SJCRH30 (cell line): ENCODE measurements at regions not wholly inside any gene's neighbourhood (a gene's known extent, or its start where the extent isn't known, plus 50 kb on each side); places are given as distances from the start of the nearest gene placed in this dataset.
"Not testable (repeated sequence)": the region's sequence is repeated elsewhere in the genome, so short reads cannot be mapped to it uniquely, and the experiment has no call there.

Experiments
- DNase-seq, 2 experiments: peaks; one replicate each; pipeline ENCODE4 v3.0.0-alpha.2; 2015 to 2020
- H3K27ac ChIP-seq: fragments of 250-450 bp; sonication (Bioruptor Pico); 2 replicates; pipeline ENCODE4 v1.5.1; 2020; ENCODE audit warnings: mild to moderate bottlenecking, moderate library complexity
- H3K27me3 ChIP-seq: fragments of 250-450 bp; sonication (Bioruptor Pico); 2 replicates; pipeline ENCODE4 v1.5.1; 2020; ENCODE audit warnings: mild to moderate bottlenecking, moderate library complexity
- H3K36me3 ChIP-seq: fragments of 250-450 bp; sonication (Bioruptor Pico); 2 replicates; pipeline ENCODE4 v1.5.1; 2020; ENCODE audit warnings: mild to moderate bottlenecking, moderate library complexity
- H3K4me1 ChIP-seq: fragments of 250-450 bp; sonication (Bioruptor Pico); 2 replicates; pipeline ENCODE4 v1.5.1; 2020; ENCODE audit warnings: mild to moderate bottlenecking, moderate library complexity
- H3K4me3 ChIP-seq: fragments of 250-450 bp; sonication (Bioruptor Pico); 2 replicates; pipeline ENCODE4 v1.5.1; 2020; ENCODE audit warnings: mild to moderate bottlenecking, moderate library complexity
- H3K9me3 ChIP-seq: fragments of 250-450 bp; sonication (Bioruptor Pico); replicated peaks from 2 replicates; pipeline ENCODE4 v1.5.1; 2020; ENCODE audit warnings: mild to moderate bottlenecking, moderate library complexity

DNA sequence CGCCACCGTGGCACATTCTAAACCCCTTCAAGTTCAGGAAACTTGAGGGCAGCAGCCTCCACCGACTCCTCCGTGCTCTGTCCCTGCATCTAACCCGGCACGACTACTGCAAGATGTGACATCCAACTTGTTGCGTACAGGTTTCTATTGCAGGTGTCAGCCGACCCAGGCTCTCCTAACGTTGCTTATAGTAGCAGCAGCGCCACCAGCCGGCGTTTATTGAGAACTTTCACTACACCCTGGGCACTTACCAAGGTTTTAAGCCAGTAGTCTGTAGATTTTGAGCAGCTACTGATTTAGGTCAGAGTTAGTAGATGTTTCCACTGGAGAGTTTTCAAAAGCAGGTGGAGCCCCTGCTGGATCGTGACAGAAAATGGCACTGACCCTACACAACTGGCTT lies 200.6 kb upstream of the PRKX start:
- not testable (repeated sequence) for H3K27me3 ChIP-seq, H3K36me3 ChIP-seq, H3K4me1 ChIP-seq, H3K4me3 ChIP-seq, H3K27ac ChIP-seq, DNase-seq, H3K9me3 ChIP-seq

DNA sequence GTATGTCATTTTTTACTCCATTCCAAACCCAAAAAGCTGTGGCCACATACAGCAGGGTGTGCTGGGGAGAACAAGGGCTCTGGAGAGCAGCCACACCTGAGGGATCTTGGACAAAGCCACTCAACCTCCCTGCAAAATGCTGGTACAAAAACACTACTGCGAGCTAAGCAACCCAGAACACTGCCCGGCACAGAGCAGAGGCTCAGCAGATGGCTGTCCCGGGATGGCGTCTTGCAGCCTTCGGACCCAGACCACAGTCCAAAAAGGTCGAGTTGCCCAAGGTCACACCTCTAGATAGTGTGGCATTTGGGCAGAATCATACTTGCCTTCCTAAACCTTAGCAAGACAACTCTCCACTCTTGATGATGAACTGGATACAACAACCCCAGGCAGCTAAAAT lies 197.6 kb upstream of the PRKX start:
- DNase-seq, H3K27ac ChIP-seq, H3K4me1 ChIP-seq, H3K9me3 ChIP-seq, H3K4me3 ChIP-seq, H3K27me3 ChIP-seq, H3K36me3 ChIP-seq: not testable (repeated sequence)

- not testable (repeated sequence) for H3K9me3 ChIP-seq, H3K4me3 ChIP-seq, H3K27me3 ChIP-seq, H3K36me3 ChIP-seq, H3K27ac ChIP-seq, DNase-seq, H3K4me1 ChIP-seq
These were observed 197.2 kb upstream of the PRKX start for GRCh38 chrX:3910611-3911010.

- not testable (repeated sequence) for H3K27ac ChIP-seq, DNase-seq, H3K27me3 ChIP-seq, H3K36me3 ChIP-seq, H3K4me3 ChIP-seq, H3K9me3 ChIP-seq, H3K4me1 ChIP-seq
These were observed 192.2 kb upstream of the PRKX start for GRCh38 chrX:3905522-3906258.

DNA sequence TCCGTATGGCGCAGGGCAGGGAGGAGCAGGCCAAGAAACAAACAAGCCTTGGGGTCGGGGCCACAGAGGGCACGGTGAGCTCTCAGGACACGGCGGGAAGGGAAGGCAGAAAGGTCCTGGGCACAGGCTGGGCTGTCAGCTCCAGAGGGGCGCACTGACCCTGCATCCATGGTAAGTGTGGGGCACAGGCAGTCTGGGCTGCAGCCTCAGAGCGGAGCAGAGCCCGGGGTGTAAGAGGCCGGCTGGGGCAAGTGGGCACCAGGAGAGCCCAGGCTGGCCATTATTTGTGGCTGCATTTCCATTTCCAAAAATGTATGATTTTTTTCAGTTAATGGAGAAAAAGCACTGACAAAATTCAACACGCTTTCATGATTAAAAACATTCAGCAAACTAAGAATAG lies 188.8 kb upstream of the PRKX start:
- not testable (repeated sequence) for H3K27me3 ChIP-seq, H3K4me3 ChIP-seq, H3K4me1 ChIP-seq, DNase-seq, H3K36me3 ChIP-seq, H3K9me3 ChIP-seq, H3K27ac ChIP-seq

DNA sequence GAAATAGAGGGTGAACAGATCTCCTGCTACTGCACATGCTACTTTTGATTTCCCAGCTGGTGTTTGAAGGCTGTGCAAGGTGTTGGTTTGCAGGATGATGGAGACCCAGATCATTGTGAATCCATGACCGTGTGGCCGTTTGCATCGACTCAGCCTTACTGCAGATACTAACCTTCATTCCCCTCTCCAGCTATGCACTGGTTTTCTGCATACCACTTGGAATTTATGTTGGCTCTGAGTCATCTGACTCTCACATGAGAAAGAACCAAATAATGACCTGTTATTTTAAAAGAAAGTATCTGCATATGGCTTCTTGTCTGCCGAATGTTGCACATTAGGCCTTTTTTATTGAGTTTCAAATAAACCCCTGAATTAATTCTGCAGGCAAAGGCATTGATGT lies 183.3 kb upstream of the PRKX start:
- not testable (repeated sequence) for DNase-seq, H3K9me3 ChIP-seq, H3K36me3 ChIP-seq

DNA sequence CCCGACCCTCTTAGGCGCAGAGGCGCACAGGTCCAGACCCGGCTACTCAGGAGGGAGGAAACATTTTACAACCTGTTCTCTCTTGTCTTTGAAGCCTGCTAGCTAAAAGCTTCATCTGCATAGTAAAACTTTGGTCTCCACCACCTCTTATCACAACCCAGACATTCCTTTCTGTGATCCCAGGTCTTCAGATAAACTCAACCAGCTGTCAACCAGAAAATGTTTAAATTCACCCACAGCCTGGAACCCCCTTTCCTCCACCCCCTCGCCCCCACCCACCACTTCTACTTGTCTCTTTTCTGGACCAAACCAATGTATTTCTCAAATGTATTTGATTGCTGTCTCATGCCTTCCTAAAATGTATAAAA lies 169.1 kb upstream of the PRKX start:
- H3K4me3 ChIP-seq, H3K9me3 ChIP-seq, DNase-seq, H3K36me3 ChIP-seq, H3K4me1 ChIP-seq, H3K27ac ChIP-seq, H3K27me3 ChIP-seq: not testable (repeated sequence)

More for the DNA sequence above, 183.3 kb upstream of the PRKX start:
- not testable (repeated sequence) for H3K4me3 ChIP-seq, H3K27me3 ChIP-seq, H3K4me1 ChIP-seq, H3K27ac ChIP-seq

- not testable (repeated sequence) for H3K36me3 ChIP-seq, H3K4me3 ChIP-seq, H3K27me3 ChIP-seq, H3K4me1 ChIP-seq, H3K9me3 ChIP-seq, DNase-seq, H3K27ac ChIP-seq
These were observed 168.6 kb upstream of the PRKX start for GRCh38 chrX:3881898-3882552.

DNA sequence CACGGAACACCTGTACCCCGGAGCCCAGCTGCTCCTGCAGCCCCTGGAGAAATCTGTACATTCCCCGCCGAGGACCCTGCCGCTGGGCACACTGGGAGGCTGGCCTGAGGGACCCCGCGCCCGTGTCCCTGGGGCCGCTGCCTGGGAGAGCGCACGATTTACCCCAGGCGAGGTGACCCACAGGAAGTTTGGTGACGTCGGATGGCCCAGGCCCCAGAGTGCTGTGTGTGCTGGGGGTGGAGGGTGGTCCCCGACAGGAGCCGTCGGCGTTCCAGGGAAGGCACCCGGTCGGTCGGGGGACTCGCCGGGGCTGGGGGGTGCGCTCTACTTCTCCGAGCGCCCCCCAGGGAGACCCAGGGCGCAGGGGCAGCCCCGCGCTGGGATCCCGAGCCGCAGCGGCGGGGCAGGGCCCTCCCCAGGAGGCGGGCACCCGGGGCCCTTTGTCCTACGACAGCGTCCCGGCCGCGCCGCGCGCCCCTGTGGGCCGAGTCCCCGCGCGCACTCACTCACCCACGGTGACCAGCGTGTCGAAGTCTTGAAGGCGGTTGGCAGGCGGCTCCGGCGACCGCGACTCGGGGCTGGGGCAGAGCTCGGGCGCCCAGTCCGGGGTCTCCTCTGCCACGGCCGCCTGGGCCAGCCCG lies 167.9 kb upstream of the PRKX start:
- H3K36me3 ChIP-seq, H3K4me3 ChIP-seq, H3K27ac ChIP-seq, H3K9me3 ChIP-seq, H3K27me3 ChIP-seq, DNase-seq, H3K4me1 ChIP-seq: not testable (repeated sequence)

DNA sequence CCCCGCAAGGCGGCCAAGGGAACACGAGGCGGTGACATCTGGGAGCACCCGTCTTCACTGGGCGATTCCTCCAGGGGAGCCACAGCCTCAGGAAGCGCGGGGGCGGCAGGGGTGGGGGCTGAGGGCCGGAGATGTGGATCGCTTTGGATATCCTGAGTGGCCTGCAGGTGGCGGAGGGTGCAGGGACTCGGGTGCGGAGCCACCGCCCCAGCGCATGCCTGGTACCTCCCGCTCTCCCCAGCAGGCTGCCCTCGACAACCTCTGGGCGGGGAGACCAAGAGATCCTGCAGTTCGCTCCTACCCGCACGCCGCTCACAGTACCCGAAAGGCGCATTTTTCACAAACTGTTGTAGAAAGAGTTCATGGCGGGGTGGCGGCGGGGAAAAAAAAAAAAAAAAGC lies 162.9 kb upstream of the PRKX start:
- H3K4me3 ChIP-seq, DNase-seq, H3K27me3 ChIP-seq, H3K9me3 ChIP-seq, H3K36me3 ChIP-seq, H3K27ac ChIP-seq, H3K4me1 ChIP-seq: not testable (repeated sequence)

GRCh38 chrX:3875638-3876037 lies 162.2 kb upstream of the PRKX start:
- not testable (repeated sequence) for H3K27me3 ChIP-seq, H3K4me1 ChIP-seq, DNase-seq, H3K27ac ChIP-seq, H3K4me3 ChIP-seq, H3K36me3 ChIP-seq, H3K9me3 ChIP-seq

- H3K4me3 ChIP-seq, H3K27me3 ChIP-seq: not testable (repeated sequence)
These were observed 158.9 kb upstream of the PRKX start for GRCh38 chrX:3872226-3872879.

GRCh38 chrX:3867067-3867831 lies 153.8 kb upstream of the PRKX start:
- not testable (repeated sequence) for DNase-seq, H3K36me3 ChIP-seq, H3K27ac ChIP-seq, H3K4me3 ChIP-seq, H3K4me1 ChIP-seq, H3K27me3 ChIP-seq, H3K9me3 ChIP-seq

More at GRCh38 chrX:3872226-3872879, 158.9 kb upstream of the PRKX start:
- not testable (repeated sequence) for H3K9me3 ChIP-seq, H3K4me1 ChIP-seq, H3K27ac ChIP-seq, H3K36me3 ChIP-seq, DNase-seq

DNA sequence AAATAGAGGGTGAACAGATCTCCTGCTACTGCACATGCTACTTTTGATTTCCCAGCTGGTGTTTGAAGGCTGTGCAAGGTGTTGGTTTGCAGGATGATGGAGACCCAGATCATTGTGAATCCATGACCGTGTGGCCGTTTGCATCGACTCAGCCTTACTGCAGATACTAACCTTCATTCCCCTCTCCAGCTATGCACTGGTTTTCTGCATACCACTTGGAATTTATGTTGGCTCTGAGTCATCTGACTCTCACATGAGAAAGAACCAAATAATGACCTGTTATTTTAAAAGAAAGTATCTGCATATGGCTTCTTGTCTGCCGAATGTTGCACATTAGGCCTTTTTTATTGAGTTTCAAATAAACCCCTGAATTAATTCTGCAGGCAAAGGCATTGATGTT lies 144.9 kb upstream of the PRKX start:
- not testable (repeated sequence) for H3K9me3 ChIP-seq, H3K4me1 ChIP-seq, H3K36me3 ChIP-seq, H3K27ac ChIP-seq, DNase-seq, H3K4me3 ChIP-seq, H3K27me3 ChIP-seq
